GM23338 (cell line): ENCODE measurements at regions not wholly inside any gene's neighbourhood (a gene's known extent, or its start where the extent isn't known, plus 50 kb on each side); places are given as distances from the start of the nearest gene placed in this dataset.

Source experiments
- ATAC-seq: fragments of 200-7000 bp; cut with Tn5 transposase; 3 replicates; pipeline ENCODE4 v1.9.1; 2020
- DNase-seq: peaks from one replicate; pipeline ENCODE4 v3.0.0-alpha.2; 2015; ENCODE audit warnings: low spot score
- H2AFZ ChIP-seq: fragments of 200-600 bp; sonication (generic); 2 replicates; pipeline ENCODE4 v1.8.0; 2016; ENCODE audit warnings: antibody characterized with exemption, mild to moderate bottlenecking, moderate library complexity
- H3F3A ChIP-seq: fragments of 200-600 bp; sonication (generic); replicated peaks from 2 replicates; pipeline ENCODE4 v1.8.0; 2017; ENCODE audit warnings: antibody characterized with exemption, mixed run types, low read depth
- H3K27ac ChIP-seq: fragments of 200-600 bp; sonication (generic); 2 replicates; pipeline ENCODE4 v1.6.1; 2016; ENCODE audit warnings: low read depth
- H3K27me3 ChIP-seq: fragments of 200-600 bp; sonication (generic); 2 replicates; pipeline ENCODE4 v1.8.0; 2016; ENCODE audit warnings: mild to moderate bottlenecking, mixed run types, moderate library complexity; ENCODE audit not compliant: insufficient read depth
- H3K36me3 ChIP-seq: fragments of 200-600 bp; sonication (generic); 2 replicates; pipeline ENCODE4 v1.8.0; 2016; ENCODE audit warnings: mild to moderate bottlenecking; ENCODE audit not compliant: insufficient read depth
- H3K4me1 ChIP-seq: fragments of 200-600 bp; sonication (generic); 2 replicates; pipeline ENCODE4 v1.8.0; 2016; ENCODE audit warnings: mild to moderate bottlenecking, moderate library complexity; ENCODE audit not compliant: insufficient read depth
- H3K4me2 ChIP-seq: fragments of 200-600 bp; sonication (generic); 2 replicates; pipeline ENCODE4 v1.7.1; 2017; ENCODE audit warnings: mixed run types
- H3K4me3 ChIP-seq: fragments of 200-600 bp; sonication (generic); 2 replicates; pipeline ENCODE4 v1.6.1; 2016; ENCODE audit warnings: mixed run types
- H3K79me2 ChIP-seq: fragments of 200-600 bp; sonication (generic); replicated peaks from 2 replicates; pipeline ENCODE4 v1.8.0; 2017; ENCODE audit warnings: mild to moderate bottlenecking; ENCODE audit not compliant: insufficient read depth
- H3K9me2 ChIP-seq: fragments of 200-600 bp; sonication (generic); 2 replicates; pipeline ENCODE4 v1.8.0; 2017; ENCODE audit not compliant: insufficient read depth
- H4K20me1 ChIP-seq: fragments of 200-600 bp; sonication (generic); replicated peaks from 2 replicates; pipeline ENCODE4 v1.8.0; 2017; ENCODE audit warnings: mild to moderate bottlenecking; ENCODE audit not compliant: insufficient read depth
- H3K27ac Mint-ChIP-seq: 2 replicates; pipeline ENCODE4 v1.8.0; 2020; ENCODE audit warnings: inconsistent platforms, mild to moderate bottlenecking, moderate library complexity, mixed read lengths
- H3K27me3 Mint-ChIP-seq: 3 replicates; pipeline ENCODE4 v1.8.0; 2022; ENCODE audit warnings: low read depth, mild to moderate bottlenecking, moderate library complexity, mixed read lengths, inconsistent platforms; ENCODE audit not compliant: insufficient read depth, poor library complexity
- H3K36me3 Mint-ChIP-seq: 3 replicates; pipeline ENCODE4 v1.8.0; 2021; ENCODE audit warnings: low read depth, mild to moderate bottlenecking, inconsistent platforms, moderate library complexity, mixed read lengths
- H3K4me1 Mint-ChIP-seq: 3 replicates; pipeline ENCODE4 v1.8.0; 2020; ENCODE audit warnings: mild to moderate bottlenecking, inconsistent platforms, mixed read lengths
- H3K4me3 Mint-ChIP-seq: 3 replicates; pipeline ENCODE4 v1.8.0; 2021; ENCODE audit warnings: moderate library complexity, mild to moderate bottlenecking, inconsistent platforms, mixed read lengths
- H3K9me3 Mint-ChIP-seq: 3 replicates; pipeline ENCODE4 v1.8.0; 2020; ENCODE audit warnings: moderate library complexity, mild to moderate bottlenecking, inconsistent platforms, mixed read lengths
- CREB1 ChIP-seq: fragments of 250-450 bp; sonication (Bioruptor Pico); IDR thresholded peaks from 2 replicates; pipeline ENCODE4 v1.5.0; 2020; ENCODE audit warnings: low read depth, mild to moderate bottlenecking, moderate library complexity
- JUNB ChIP-seq: IDR thresholded peaks from one replicate; pipeline ENCODE4 v1.6.1; 2016; ENCODE audit warnings: antibody characterized with exemption; ENCODE audit not compliant: unreplicated experiment
- NANOG ChIP-seq: IDR thresholded peaks from 2 replicates; pipeline ENCODE4 v1.6.1; 2016; ENCODE audit warnings: antibody characterized with exemption, borderline replicate concordance
- POLR2AphosphoS5 ChIP-seq: IDR thresholded peaks from 2 replicates; pipeline ENCODE4 v1.6.1; 2016; ENCODE audit warnings: antibody characterized with exemption, low read depth
- REST ChIP-seq: IDR thresholded peaks from one replicate; pipeline ENCODE4 v1.6.1; 2018; ENCODE audit warnings: antibody characterized with exemption; ENCODE audit not compliant: unreplicated experiment
- STAT1 ChIP-seq: IDR thresholded peaks from one replicate; pipeline ENCODE4 v1.6.1; 2016; ENCODE audit warnings: antibody characterized with exemption; ENCODE audit not compliant: unreplicated experiment
- ZNF114 ChIP-seq: fragments of 250-450 bp; sonication (Bioruptor Pico); IDR thresholded peaks from 2 replicates; pipeline ENCODE4 v1.5.0; 2020; ENCODE audit warnings: mild to moderate bottlenecking, moderate library complexity
- ZNF331 ChIP-seq: fragments of 250-450 bp; sonication (Bioruptor Pico); IDR thresholded peaks from 2 replicates; pipeline ENCODE4 v1.5.0; 2020; ENCODE audit warnings: low read depth, mild to moderate bottlenecking, moderate library complexity
- TF ChIP-seq, protein P1 (sequence below), 2 experiments: fragments of 200-600 bp in 1 of 2; sonication (generic) in 1 of 2; conservative IDR thresholded peaks; 2 replicates each; pipeline versions ENCODE4 v1.5.1 to v1.6.1; 2016 to 2017; ENCODE audit warnings: antibody characterized with exemption in 2 of 2, low read depth in 2 of 2, mild to moderate bottlenecking in 2 of 2, moderate library complexity in 1 of 2

DNA sequence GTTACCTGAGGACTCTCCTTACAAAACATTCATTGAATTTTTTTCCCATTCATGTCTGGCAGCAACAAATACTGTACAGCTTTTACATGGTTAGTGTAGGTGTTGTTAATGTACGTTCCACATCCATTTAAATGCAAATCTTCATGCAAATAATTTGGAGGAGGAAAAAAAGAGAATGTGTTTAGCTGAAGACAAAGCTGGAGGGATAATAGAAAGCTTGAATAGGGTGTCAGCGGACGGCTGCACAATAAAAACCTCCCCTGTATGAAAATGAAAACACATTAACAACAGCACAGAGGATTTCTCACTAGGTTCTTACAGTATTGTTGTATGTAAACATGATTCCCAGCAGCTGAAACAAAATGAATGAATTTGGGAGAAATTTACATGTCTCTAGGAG, 231.5 kb downstream of the ZNF608 start (continued):
- TF ChIP-seq REST, result no peak
- TF ChIP-seq CREB1 (CRISPR knock-in tag), result no peak
- no peak for TF ChIP-seq POLR2AphosphoS5
- TF ChIP-seq NANOG, result no peak
- TF ChIP-seq STAT1, result no peak
- no peak for TF ChIP-seq ZNF331 (CRISPR knock-in tag)

GRCh38 chr5:124512952-124513632, 233.3 kb downstream of the ZNF608 start:
- Histone ChIP-seq H3K27me3 (no peaks in the 10 kb centered on the region), H3K9me2 (0 out of 2 replicates have a peak, but pooled peaks cover 7% of the 10 kb centered on the region), H3K79me2 (no peaks in the 10 kb centered on the region), H3F3A (no peaks in the 10 kb centered on the region), H3K4me2 (no peak overlapping the region), H3K4me3 (no peak overlapping the region), H3K27ac (no peak overlapping the region), H2AFZ (no peak overlapping the region), H4K20me1 (no peaks in the 10 kb centered on the region), H3K4me1 (no peaks in the 10 kb centered on the region), H3K36me3 (no peaks in the 10 kb centered on the region)
- no peak for TF ChIP-seq ZNF114
- ATAC-seq, result no peak
- Mint-ChIP-seq H3K4me1 (peaks cover 6% of the 10 kb centered on the region; the same call in 2 of the 3 replicates), H3K27ac (no peak overlapping the region), H3K4me3 (no peak overlapping the region), H3K9me3 (no peaks in the 10 kb centered on the region), H3K27me3 (no peaks in the 10 kb centered on the region), H3K36me3 (no peaks in the 10 kb centered on the region)
- no peak for DNase-seq

DNA sequence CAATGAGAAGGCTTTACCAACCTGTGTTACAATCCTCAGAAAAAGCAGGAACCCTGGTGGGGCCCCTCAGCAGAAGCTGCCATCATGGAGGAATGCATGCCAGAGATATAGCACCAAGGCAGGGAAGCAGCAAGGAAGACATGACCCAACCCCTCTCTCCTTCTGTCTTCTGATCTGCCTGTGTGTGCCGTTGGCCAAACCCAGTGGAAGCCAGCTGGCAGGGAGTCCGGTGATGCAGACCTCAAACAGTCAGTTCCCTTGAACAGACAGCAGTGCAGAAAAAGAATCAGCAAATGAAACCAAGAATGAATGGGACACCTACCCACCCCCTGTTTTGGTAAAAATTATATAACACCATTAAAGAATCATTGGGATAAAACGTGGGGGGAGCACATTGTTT, 234.2 kb downstream of the ZNF608 start:
- Mint-ChIP-seq H3K4me3 (no peak overlapping the region), H3K27me3 (no peaks in the 10 kb centered on the region), H3K4me1 (peaks cover 7% of the 10 kb centered on the region; the same call in 2 of the 3 replicates)
- TF ChIP-seq ZNF331 (CRISPR knock-in tag), result no peak
- no peak for TF ChIP-seq JUNB
- TF ChIP-seq POLR2AphosphoS5, result no peak
- TF ChIP-seq CREB1 (CRISPR knock-in tag), result no peak
- TF ChIP-seq ZNF114, result no peak
- no peak for TF ChIP-seq STAT1
- no peak for TF ChIP-seq NANOG
- TF ChIP-seq, protein P1, sequence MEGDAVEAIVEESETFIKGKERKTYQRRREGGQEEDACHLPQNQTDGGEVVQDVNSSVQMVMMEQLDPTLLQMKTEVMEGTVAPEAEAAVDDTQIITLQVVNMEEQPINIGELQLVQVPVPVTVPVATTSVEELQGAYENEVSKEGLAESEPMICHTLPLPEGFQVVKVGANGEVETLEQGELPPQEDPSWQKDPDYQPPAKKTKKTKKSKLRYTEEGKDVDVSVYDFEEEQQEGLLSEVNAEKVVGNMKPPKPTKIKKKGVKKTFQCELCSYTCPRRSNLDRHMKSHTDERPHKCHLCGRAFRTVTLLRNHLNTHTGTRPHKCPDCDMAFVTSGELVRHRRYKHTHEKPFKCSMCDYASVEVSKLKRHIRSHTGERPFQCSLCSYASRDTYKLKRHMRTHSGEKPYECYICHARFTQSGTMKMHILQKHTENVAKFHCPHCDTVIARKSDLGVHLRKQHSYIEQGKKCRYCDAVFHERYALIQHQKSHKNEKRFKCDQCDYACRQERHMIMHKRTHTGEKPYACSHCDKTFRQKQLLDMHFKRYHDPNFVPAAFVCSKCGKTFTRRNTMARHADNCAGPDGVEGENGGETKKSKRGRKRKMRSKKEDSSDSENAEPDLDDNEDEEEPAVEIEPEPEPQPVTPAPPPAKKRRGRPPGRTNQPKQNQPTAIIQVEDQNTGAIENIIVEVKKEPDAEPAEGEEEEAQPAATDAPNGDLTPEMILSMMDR (conservative IDR thresholded peaks at IDR 0.05; ENCODE audit: low read depth in 2 of 2), result no peak

More for the DNA sequence above, 234.2 kb downstream of the ZNF608 start:
- H2AFZ ChIP-seq, result no peak overlapping the region
- no peaks in the 10 kb centered on the region for H3K9me3 Mint-ChIP-seq
- H3K27me3 ChIP-seq, result no peaks in the 10 kb centered on the region
- H3K4me3 ChIP-seq, result no peak overlapping the region
- no peak overlapping the region for H3K27ac Mint-ChIP-seq
- H3K4me2 ChIP-seq, result no peak overlapping the region
- no peaks in the 10 kb centered on the region for H3F3A ChIP-seq
- ATAC-seq (no peak), DNase-seq (no peak)
- 0 out of 2 replicates have a peak, but pooled peaks cover 6% of the 10 kb centered on the region for H3K9me2 ChIP-seq
- H3K4me1 ChIP-seq, result no peaks in the 10 kb centered on the region
- H3K27ac ChIP-seq, result no peak overlapping the region
- H3K36me3 Mint-ChIP-seq, result no peaks in the 10 kb centered on the region
- no peaks in the 10 kb centered on the region for H3K36me3 ChIP-seq
- H4K20me1 ChIP-seq, result no peaks in the 10 kb centered on the region
- H3K79me2 ChIP-seq, result no peaks in the 10 kb centered on the region
